Stimulated activated CD4-positive, alpha-beta T cell treated with anti-CD3 and anti-CD28 coated beads, Interleukin-4, amount 100 ng/mL, for 48 hours (primary cell): ENCODE measurements at regions not wholly inside any gene's neighbourhood (a gene's known extent, or its start where the extent isn't known, plus 50 kb on each side); places are given as distances from the start of the nearest gene placed in this dataset.

Experiments used
- DNase-seq, 2 donors: peaks; one replicate each; pipeline ENCODE4 v3.0.0-alpha.2; 2020; ENCODE audit warnings: low read depth in 2 of 2

GRCh38 chr1:29498126-29499103 is 262.1 kb downstream of the PTPRU start:
- DNase-seq = no peak

GRCh38 chr1:29497395-29498125 is 261.2 kb downstream of the PTPRU start:
- no peak for DNase-seq

- no peak for DNase-seq
These were observed 260.4 kb downstream of the PTPRU start for GRCh38 chr1:29496701-29497100.

- DNase-seq = no peak
These were observed 254.0 kb downstream of the PTPRU start for GRCh38 chr1:29490204-29490934.

GRCh38 chr1:29489471-29489870 is 253.1 kb downstream of the PTPRU start:
- no peak for DNase-seq

- DNase-seq = no peak
These were observed 252.5 kb downstream of the PTPRU start for GRCh38 chr1:29488794-29489311.

GRCh38 chr1:29488086-29488793 is 251.9 kb downstream of the PTPRU start:
- DNase-seq = no peak

- no peak for DNase-seq
These were observed 251.0 kb downstream of the PTPRU start for GRCh38 chr1:29487291-29487690.

- no peak for DNase-seq
These were observed 249.0 kb downstream of the PTPRU start for GRCh38 chr1:29485096-29485925.

GRCh38 chr1:29482991-29483390 is 246.7 kb downstream of the PTPRU start:
- no peak for DNase-seq

GRCh38 chr1:29482064-29482463 is 245.7 kb downstream of the PTPRU start:
- DNase-seq = no peak

GRCh38 chr1:29481031-29481430 is 244.7 kb downstream of the PTPRU start:
- no peak for DNase-seq

GRCh38 chr1:29478879-29479278 is 242.6 kb downstream of the PTPRU start:
- no peak for DNase-seq

GRCh38 chr1:29478151-29478791 is 241.9 kb downstream of the PTPRU start:
- DNase-seq = no peak

GRCh38 chr1:29475326-29475725 is 239.0 kb downstream of the PTPRU start:
- DNase-seq = no peak

GRCh38 chr1:29474274-29475244 is 238.2 kb downstream of the PTPRU start:
- DNase-seq = no peak

- no peak for DNase-seq
These were observed 237.0 kb downstream of the PTPRU start for GRCh38 chr1:29473161-29473855.
